ENCODE measurements at regions not wholly inside any gene's neighbourhood (a gene's known extent, or its start where the extent isn't known, plus 50 kb on each side); places are given as distances from the start of the nearest gene placed in this dataset.

- no peaks in the 10 kb centered on the region for H3K79me2 ChIP-seq (ENCODE audit: insufficient read depth, low read length)
- Mint-ChIP-seq H3K27ac (no peak overlapping the region), H3K36me3 (ENCODE audit: insufficient read depth in 1 of 3, low read depth in 3 of 3) (peaks cover 2 to 19% (median 8%) of the 10 kb centered on the region in 3 experiments; a peak in 5 of 7 replicates), H3K27me3 (ENCODE audit: low read depth) (no peaks in the 10 kb centered on the region), H3K4me3 (no peak overlapping the region), H3K4me1 (peaks cover 3 to 4% of the 10 kb centered on the region in 2 experiments; a peak in 3 of 4 replicates), H3K9me3 (peaks cover 10 to 12% of the 10 kb centered on the region in 2 experiments; a peak in 4 of 5 replicates)
- H4K20me1 ChIP-seq (ENCODE audit: control insufficient read depth, insufficient read depth, insufficient read length), result no peaks in the 10 kb centered on the region
- no peak overlapping the region for H4K5ac ChIP-seq (ENCODE audit: insufficient read length, low read depth, low read length)
- H2BK120ac ChIP-seq (ENCODE audit: low read depth, low read length, poor library complexity, severe bottlenecking), result no peak overlapping the region
- H2BK15ac ChIP-seq (ENCODE audit: low read depth, low read length), result no peak overlapping the region
- no peak overlapping the region for H4K91ac ChIP-seq (ENCODE audit: insufficient read length, low read depth, low read length)
- H3T11ph ChIP-seq (ENCODE audit: low read length), result no peak overlapping the region
- H3K27me3 ChIP-seq (ENCODE audit: insufficient read depth, low read length), result no peaks in the 10 kb centered on the region
- H2BK5ac ChIP-seq (ENCODE audit: insufficient read length, low read length), result no peak overlapping the region
- no peak overlapping the region for H2AFZ ChIP-seq (ENCODE audit: low read length)
- H3K9ac ChIP-seq (ENCODE audit: extremely low read depth, insufficient read length, low read length), result no peak overlapping the region
- no peak overlapping the region for H3K27ac ChIP-seq (ENCODE audit: insufficient read length, low read depth, low read length)
- no peak overlapping the region for H2AK5ac ChIP-seq (ENCODE audit: insufficient read length, low read length)
- no peaks in the 10 kb centered on the region for H3K4me1 ChIP-seq (ENCODE audit: insufficient read depth, low read length)
- no peaks in the 10 kb centered on the region for H3K79me1 ChIP-seq (ENCODE audit: insufficient read depth, low read depth, low read length, poor library complexity, severe bottlenecking)
- H3K23me2 ChIP-seq (ENCODE audit: insufficient read length, low read depth, low read length, poor library complexity, severe bottlenecking), result no peaks in the 10 kb centered on the region
- no peak overlapping the region for H3K14ac ChIP-seq (ENCODE audit: insufficient read depth, low read length)
- H3K18ac ChIP-seq (ENCODE audit: insufficient read length, low read depth, low read length), result no peak overlapping the region
- H3K4me2 ChIP-seq (ENCODE audit: insufficient read depth, insufficient read length, low read length), result no peak overlapping the region
- no peak for TF ChIP-seq CTCF (conservative IDR thresholded peaks at IDR 0.05)
- no peak overlapping the region for H3K56ac ChIP-seq (ENCODE audit: insufficient read length, low read depth, low read length)
- H3K4ac ChIP-seq (ENCODE audit: low read depth, low read length), result no peak overlapping the region
- H3K23ac ChIP-seq (ENCODE audit: insufficient read length, low read depth, low read length), result no peak overlapping the region
- no CpG with 5 or more reads among the region's 1 CpG for WGBS (ENCODE audit: extremely low coverage, insufficient read length, low lambda C conversion rate)
- H2BK20ac ChIP-seq (ENCODE audit: low read depth, low read length, poor library complexity, severe bottlenecking), result no peak overlapping the region
- no peak overlapping the region for H2BK12ac ChIP-seq (ENCODE audit: insufficient read length, low read depth, low read length)
- no peak overlapping the region for H4K8ac ChIP-seq (replicated peaks; ENCODE audit: insufficient read length, low read depth, low read length)
- no peak for DNase-seq
- H3K9me3 ChIP-seq (ENCODE audit: control insufficient read depth, low read depth, low read length), result no peaks in the 10 kb centered on the region
These were observed 488.9 kb upstream of the PCDH10 start for GRCh38 chr4:132660181-132660580.
